CD4-positive, alpha-beta T cell (primary cell): ENCODE measurements at regions not wholly inside any gene's neighbourhood (a gene's known extent, or its start where the extent isn't known, plus 50 kb on each side); places are given as distances from the start of the nearest gene placed in this dataset.

Experiments
- ATAC-seq: fragments of 200-7000 bp; cut with Tn5 transposase; one replicate; pipeline ENCODE4 v1.10.0; 2022; ENCODE audit warnings: mild to moderate bottlenecking; ENCODE audit not compliant: poor library complexity
- CTCF ChIA-PET: fragments of 350-600 bp; sonication (Branson Sonifier 250); formaldehyde crosslinking; loops from one replicate; lab custom pipeline; 2021; ENCODE audit warnings: antibody characterized with exemption, inconsistent platforms; lab: Charles Lee
- POLR2A ChIA-PET: fragments of 350-600 bp; sonication (Branson Sonifier 250); formaldehyde crosslinking; loops from one replicate; lab custom pipeline; 2021; ENCODE audit warnings: antibody characterized with exemption, inconsistent platforms; lab: Charles Lee
- DNase-seq, 14 experiments: peaks; one replicate each; pipeline ENCODE4 v3.0.0-alpha.2; 2013 to 2020; ENCODE audit warnings: mixed read lengths in 2 of 14
- H3K27ac ChIP-seq, 2 donors: one replicate each; pipeline versions ENCODE4 v1.5.1 to v1.7.0; 2013; ENCODE audit warnings: low read length in 2 of 2, low read depth in 1 of 2, mild to moderate bottlenecking in 1 of 2
- H3K27me3 ChIP-seq, 2 experiments: 1 replicate in 1 of 2; 2 replicates in 1 of 2; pipeline versions ENCODE4 v1.6.1 to v1.7.0; 2013; ENCODE audit warnings: low read length in 2 of 2, control low read depth in 1 of 2, mild to moderate bottlenecking in 1 of 2, moderate library complexity in 1 of 2; ENCODE audit not compliant: insufficient read depth in 2 of 2, control insufficient read depth in 1 of 2
- H3K36me3 ChIP-seq: one replicate; pipeline ENCODE4 v1.6.1; 2013; ENCODE audit warnings: low read length, control low read depth; ENCODE audit not compliant: insufficient read depth
- H3K4me1 ChIP-seq: one replicate; pipeline ENCODE4 v1.6.1; 2013; ENCODE audit warnings: low read length, control low read depth; ENCODE audit not compliant: insufficient read depth
- H3K4me3 ChIP-seq: one replicate; pipeline ENCODE4 v1.5.1; 2013; ENCODE audit warnings: mild to moderate bottlenecking, low read length, moderate library complexity
- H3K9me3 ChIP-seq, 2 experiments: 1 replicate in 1 of 2; 2 replicates in 1 of 2; pipeline versions ENCODE4 v1.6.1 to v1.7.0; 2013; ENCODE audit warnings: low read length in 2 of 2, mild to moderate bottlenecking in 2 of 2, control low read depth in 1 of 2, moderate library complexity in 1 of 2; ENCODE audit not compliant: control insufficient read depth in 1 of 2, insufficient read depth in 1 of 2
- H3K27ac Mint-ChIP-seq: one replicate; pipeline ENCODE4 v1.8.0; 2020; ENCODE audit warnings: mixed read lengths
- H3K27me3 Mint-ChIP-seq: one replicate; pipeline ENCODE4 v1.8.0; 2021; ENCODE audit warnings: mixed read lengths
- H3K36me3 Mint-ChIP-seq: one replicate; pipeline ENCODE4 v1.8.0; 2021; ENCODE audit warnings: low read depth, mixed read lengths
- H3K4me1 Mint-ChIP-seq: one replicate; pipeline ENCODE4 v1.8.0; 2021; ENCODE audit warnings: low read depth, mixed read lengths
- H3K4me3 Mint-ChIP-seq: one replicate; pipeline ENCODE4 v1.8.0; 2020; ENCODE audit warnings: mild to moderate bottlenecking, mixed read lengths
- H3K9me3 Mint-ChIP-seq: one replicate; pipeline ENCODE4 v1.8.0; 2020; ENCODE audit warnings: mixed read lengths
- CTCF ChIP-seq: fragments of 200-600 bp; IDR thresholded peaks from one replicate; pipeline ENCODE4 v1.8.0; 2022; ENCODE audit warnings: antibody characterized with exemption, mild to moderate bottlenecking
- intact Hi-C, 2 experiments: fragments of 100-400 bp; cut with DNase I in 1 of 2; cut with micrococcal nuclease in 1 of 2; formaldehyde crosslinking; loops; one replicate each; pipeline versions ENCODE4 v1.15.1 to v1.9.0; 2023 to 2025; cut with DNase I, micrococcal nuclease

- no peaks in the 10 kb centered on the region for H3K36me3 Mint-ChIP-seq
- Histone ChIP-seq H3K9me3 (no peaks in the 10 kb centered on the region), H3K27me3 (no peaks in the 10 kb centered on the region), H3K4me1 (peaks cover 10% of the 10 kb centered on the region), H3K27ac (no peak overlapping the region), H3K4me3 (no peak overlapping the region), H3K36me3 (no peaks in the 10 kb centered on the region)
- CTCF ChIA-PET, result no interaction called here
- no peak overlapping the region for H3K4me3 Mint-ChIP-seq
- DNase-seq (peak in 2 of 14 experiments; percentile 20 to 31), ATAC-seq (no peak)
- no peak overlapping the region for H3K27ac Mint-ChIP-seq
- peaks cover 15% of the 10 kb centered on the region for H3K4me1 Mint-ChIP-seq
- H3K27me3 Mint-ChIP-seq, result no peaks in the 10 kb centered on the region
- intact Hi-C loops, result no loop called here
- TF ChIP-seq CTCF, result no peak
- POLR2A ChIA-PET, result no interaction called here
- H3K9me3 Mint-ChIP-seq, result no peaks in the 10 kb centered on the region
These were observed 148.9 kb upstream of the MAX start for GRCh38 chr14:65251213-65251612.

DNA sequence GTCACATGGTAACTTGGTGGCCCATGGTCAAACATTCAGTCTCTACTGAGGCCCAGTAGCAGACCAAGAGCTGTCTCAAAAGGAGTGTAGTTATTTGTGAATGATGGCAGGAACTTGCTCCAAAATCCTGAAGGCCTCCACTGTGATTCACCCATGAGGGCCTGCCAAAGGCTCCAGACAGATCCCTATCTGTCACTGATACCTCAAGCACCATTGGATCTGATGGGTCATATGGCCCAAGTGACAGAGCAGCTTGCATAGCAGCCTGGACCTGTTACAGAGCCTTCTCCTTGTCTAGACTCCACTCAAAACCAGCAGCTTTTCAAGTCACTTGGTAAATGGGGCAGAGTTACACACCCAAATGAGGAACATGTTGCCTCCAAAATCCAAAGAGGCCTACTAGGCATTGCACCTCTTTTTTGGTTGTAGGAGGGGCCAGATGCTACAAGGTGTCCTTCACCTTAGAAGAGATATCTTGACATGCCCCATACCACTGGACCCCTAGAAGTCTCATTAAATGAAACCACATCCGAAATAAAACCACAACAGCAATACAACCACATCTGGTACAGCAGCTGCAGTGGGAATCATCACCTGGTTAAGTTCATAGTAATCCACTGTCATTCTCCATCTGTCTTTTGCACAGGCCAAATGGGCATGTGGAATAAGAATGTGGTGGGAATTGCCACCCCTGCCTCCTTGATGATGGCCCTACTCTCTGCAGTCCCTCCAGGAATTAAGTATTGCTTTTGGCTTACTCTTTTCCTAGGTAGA lies 150.4 kb upstream of the MAX start:
- DNase-seq, result no peak
- Mint-ChIP-seq H3K4me3 (no peak overlapping the region), H3K27me3 (no peaks in the 10 kb centered on the region), H3K9me3 (no peaks in the 10 kb centered on the region), H3K4me1 (peaks cover 17% of the 10 kb centered on the region), H3K27ac (no peak overlapping the region), H3K36me3 (no peaks in the 10 kb centered on the region)
- intact Hi-C loops, result no loop called here
- ChIA-PET CTCF (no interaction called here), POLR2A (no interaction called here)
- Histone ChIP-seq H3K9me3 (no peaks in the 10 kb centered on the region), H3K4me3 (no peak overlapping the region), H3K4me1 (peaks cover 10% of the 10 kb centered on the region), H3K27ac (no peak overlapping the region), H3K27me3 (no peaks in the 10 kb centered on the region), H3K36me3 (no peaks in the 10 kb centered on the region)
- no peak for TF ChIP-seq CTCF
- no peak for ATAC-seq

GRCh38 chr14:65255029-65255545 lies 152.8 kb upstream of the MAX start:
- H3K4me1 Mint-ChIP-seq, result peaks cover 17% of the 10 kb centered on the region
- POLR2A ChIA-PET, result interaction anchor here (1.1 to 1.5 kb wide), 2 partner anchors 157 to 158 kb away, joined by 5 read pairs; partner anchors contain the start of gene FUT8
- H3K36me3 ChIP-seq, result no peaks in the 10 kb centered on the region
- TF ChIP-seq CTCF, result no peak
- H3K4me3 ChIP-seq, result no peak overlapping the region
- no peak overlapping the region for H3K4me3 Mint-ChIP-seq
- no peaks in the 10 kb centered on the region for H3K9me3 ChIP-seq
- no peaks in the 10 kb centered on the region for H3K27me3 ChIP-seq
- H3K9me3 Mint-ChIP-seq, result peaks cover 3% of the 10 kb centered on the region
- no peaks in the 10 kb centered on the region for H3K27me3 Mint-ChIP-seq
- CTCF ChIA-PET, result no interaction called here
- H3K36me3 Mint-ChIP-seq, result no peaks in the 10 kb centered on the region
- H3K27ac Mint-ChIP-seq, result no peak overlapping the region
- ATAC-seq (no peak), DNase-seq (peak in 1 of 14 experiments; percentile 9)
- no peak overlapping the region for H3K27ac ChIP-seq
- intact Hi-C loops, result no loop called here
- peaks cover 10% of the 10 kb centered on the region for H3K4me1 ChIP-seq
